Esophagus muscularis mucosa (tissue), 4 donors: ENCODE measurements at regions not wholly inside any gene's neighbourhood (a gene's known extent, or its start where the extent isn't known, plus 50 kb on each side); places are given as distances from the start of the nearest gene placed in this dataset.

Experiments used
- EP300 ChIP-seq: sonication (generic); formaldehyde crosslinking; IDR thresholded peaks from one replicate; pipeline ENCODE4 v1.6.1; 2017; ENCODE audit warnings: antibody characterized with exemption
- POLR2A ChIP-seq: fragments of 450-650 bp; IDR thresholded peaks from one replicate; pipeline ENCODE4 v1.6.1; 2017; ENCODE audit warnings: antibody characterized with exemption, moderate library complexity, mild to moderate bottlenecking, low read depth
- TF ChIP-seq, protein P1 (sequence below), 3 experiments: fragments of 200-600 bp in 2 of 3; fragments of 450-650 bp in 1 of 3; sonication (generic) in 2 of 3; IDR thresholded peaks; one replicate each; pipeline ENCODE4 v1.5.1; 2017 to 2019; ENCODE audit warnings: antibody characterized with exemption in 3 of 3, mild to moderate bottlenecking in 2 of 3, moderate library complexity in 1 of 3

DNA sequence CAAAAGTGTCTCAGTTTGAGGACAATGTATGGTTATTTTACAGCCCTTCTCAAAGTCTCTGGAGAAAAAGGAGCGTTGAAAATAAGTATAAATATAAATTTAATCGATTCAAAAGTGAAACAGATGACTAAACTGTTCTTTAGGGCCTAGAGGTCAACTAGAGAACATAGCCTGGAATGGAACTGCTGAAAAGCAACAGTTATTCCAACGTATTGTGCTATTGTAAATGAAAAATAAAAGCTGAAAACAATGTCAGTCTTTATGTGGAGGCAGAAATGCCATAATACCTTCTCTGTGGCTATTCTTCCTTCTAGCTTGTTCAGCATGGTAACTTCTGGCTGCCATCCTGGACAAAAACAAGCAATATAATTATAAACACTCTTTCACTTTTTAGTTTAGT, 362.5 kb downstream of the ARL4A start:
- TF ChIP-seq POLR2A (no peak), EP300 (no peak)
- TF ChIP-seq, protein P1, sequence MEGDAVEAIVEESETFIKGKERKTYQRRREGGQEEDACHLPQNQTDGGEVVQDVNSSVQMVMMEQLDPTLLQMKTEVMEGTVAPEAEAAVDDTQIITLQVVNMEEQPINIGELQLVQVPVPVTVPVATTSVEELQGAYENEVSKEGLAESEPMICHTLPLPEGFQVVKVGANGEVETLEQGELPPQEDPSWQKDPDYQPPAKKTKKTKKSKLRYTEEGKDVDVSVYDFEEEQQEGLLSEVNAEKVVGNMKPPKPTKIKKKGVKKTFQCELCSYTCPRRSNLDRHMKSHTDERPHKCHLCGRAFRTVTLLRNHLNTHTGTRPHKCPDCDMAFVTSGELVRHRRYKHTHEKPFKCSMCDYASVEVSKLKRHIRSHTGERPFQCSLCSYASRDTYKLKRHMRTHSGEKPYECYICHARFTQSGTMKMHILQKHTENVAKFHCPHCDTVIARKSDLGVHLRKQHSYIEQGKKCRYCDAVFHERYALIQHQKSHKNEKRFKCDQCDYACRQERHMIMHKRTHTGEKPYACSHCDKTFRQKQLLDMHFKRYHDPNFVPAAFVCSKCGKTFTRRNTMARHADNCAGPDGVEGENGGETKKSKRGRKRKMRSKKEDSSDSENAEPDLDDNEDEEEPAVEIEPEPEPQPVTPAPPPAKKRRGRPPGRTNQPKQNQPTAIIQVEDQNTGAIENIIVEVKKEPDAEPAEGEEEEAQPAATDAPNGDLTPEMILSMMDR (IDR thresholded peaks at IDR 0.05), result no peak
